ENCODE measurements at regions not wholly inside any gene's neighbourhood (a gene's known extent, or its start where the extent isn't known, plus 50 kb on each side); places are given as distances from the start of the nearest gene placed in this dataset.

DNA sequence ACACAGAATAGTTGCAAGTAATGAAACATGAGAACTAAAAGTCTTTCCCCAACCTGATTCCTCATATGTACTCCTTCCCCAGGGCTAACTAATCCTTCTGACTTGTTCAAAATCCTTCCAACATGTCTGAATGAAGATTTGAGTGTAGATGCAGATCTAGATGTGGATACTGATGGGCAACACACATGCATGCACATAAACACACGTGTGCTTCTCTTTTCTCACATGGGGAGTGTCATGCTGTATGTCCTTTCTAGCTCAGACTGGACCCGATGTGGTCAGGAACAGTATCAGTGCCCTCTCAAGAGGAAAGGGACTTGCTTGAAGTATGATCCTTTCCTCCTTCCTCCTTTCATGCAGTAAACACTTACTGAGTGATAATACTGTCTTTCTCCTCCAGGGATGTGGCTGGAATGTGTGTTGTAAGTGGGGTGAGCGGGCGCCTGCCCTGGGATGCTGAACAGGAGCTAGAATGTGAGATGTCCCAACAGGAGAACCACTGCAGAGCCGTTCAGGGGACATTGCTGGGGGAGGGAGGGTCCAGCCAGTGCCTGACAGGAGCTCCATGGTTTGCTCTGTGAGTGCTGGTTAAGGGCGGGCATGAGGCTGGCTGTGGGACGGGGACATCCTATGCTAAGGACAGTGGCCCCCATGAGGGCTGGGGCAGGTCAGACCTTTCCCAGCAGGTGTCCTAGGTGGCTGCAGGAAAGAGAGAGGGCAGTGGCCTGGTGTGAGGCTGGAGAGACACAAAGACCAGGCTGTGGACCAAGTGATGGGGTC, 146.9 kb downstream of the TEX29 start:
- no peak overlapping the region for H3K4me3 ChIP-seq (ENCODE audit: insufficient read depth, low read length, poor library complexity, severe bottlenecking)
- H3K9me2 ChIP-seq (replicated peaks; ENCODE audit: insufficient read depth, low read length): no peaks in the 10 kb centered on the region
- no peak for TF ChIP-seq EZH2phosphoT487 (conservative IDR thresholded peaks at IDR 0.05; ENCODE audit: low read length)
- TF ChIP-seq, protein P1, sequence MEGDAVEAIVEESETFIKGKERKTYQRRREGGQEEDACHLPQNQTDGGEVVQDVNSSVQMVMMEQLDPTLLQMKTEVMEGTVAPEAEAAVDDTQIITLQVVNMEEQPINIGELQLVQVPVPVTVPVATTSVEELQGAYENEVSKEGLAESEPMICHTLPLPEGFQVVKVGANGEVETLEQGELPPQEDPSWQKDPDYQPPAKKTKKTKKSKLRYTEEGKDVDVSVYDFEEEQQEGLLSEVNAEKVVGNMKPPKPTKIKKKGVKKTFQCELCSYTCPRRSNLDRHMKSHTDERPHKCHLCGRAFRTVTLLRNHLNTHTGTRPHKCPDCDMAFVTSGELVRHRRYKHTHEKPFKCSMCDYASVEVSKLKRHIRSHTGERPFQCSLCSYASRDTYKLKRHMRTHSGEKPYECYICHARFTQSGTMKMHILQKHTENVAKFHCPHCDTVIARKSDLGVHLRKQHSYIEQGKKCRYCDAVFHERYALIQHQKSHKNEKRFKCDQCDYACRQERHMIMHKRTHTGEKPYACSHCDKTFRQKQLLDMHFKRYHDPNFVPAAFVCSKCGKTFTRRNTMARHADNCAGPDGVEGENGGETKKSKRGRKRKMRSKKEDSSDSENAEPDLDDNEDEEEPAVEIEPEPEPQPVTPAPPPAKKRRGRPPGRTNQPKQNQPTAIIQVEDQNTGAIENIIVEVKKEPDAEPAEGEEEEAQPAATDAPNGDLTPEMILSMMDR (IDR thresholded peaks at IDR 0.05; ENCODE audit: insufficient read depth, low read length, poor library complexity, severe bottlenecking): no peak
- H3K27ac ChIP-seq (ENCODE audit: low read depth, low read length): no peak overlapping the region
- no peaks in the 10 kb centered on the region for H4K20me1 ChIP-seq (ENCODE audit: low read depth, low read length)
- H3K9me3 ChIP-seq (ENCODE audit: insufficient read depth, low read length): no peaks in the 10 kb centered on the region
- no peaks in the 10 kb centered on the region for H3K36me3 ChIP-seq (ENCODE audit: low read length)
- H2AFZ ChIP-seq (ENCODE audit: low read depth, low read length, severe bottlenecking): no peak overlapping the region
- H3K9ac ChIP-seq (ENCODE audit: low read length): no peak overlapping the region
- no peak overlapping the region for H3K4me2 ChIP-seq (ENCODE audit: low read depth, low read length, poor library complexity, severe bottlenecking)
- H3K27me3 ChIP-seq (ENCODE audit: low read length): no peaks in the 10 kb centered on the region
- H3F3A ChIP-seq (ENCODE audit: insufficient read depth): no peaks in the 10 kb centered on the region
- H3K79me2 ChIP-seq (ENCODE audit: insufficient read depth, low read length): no peaks in the 10 kb centered on the region

DNA sequence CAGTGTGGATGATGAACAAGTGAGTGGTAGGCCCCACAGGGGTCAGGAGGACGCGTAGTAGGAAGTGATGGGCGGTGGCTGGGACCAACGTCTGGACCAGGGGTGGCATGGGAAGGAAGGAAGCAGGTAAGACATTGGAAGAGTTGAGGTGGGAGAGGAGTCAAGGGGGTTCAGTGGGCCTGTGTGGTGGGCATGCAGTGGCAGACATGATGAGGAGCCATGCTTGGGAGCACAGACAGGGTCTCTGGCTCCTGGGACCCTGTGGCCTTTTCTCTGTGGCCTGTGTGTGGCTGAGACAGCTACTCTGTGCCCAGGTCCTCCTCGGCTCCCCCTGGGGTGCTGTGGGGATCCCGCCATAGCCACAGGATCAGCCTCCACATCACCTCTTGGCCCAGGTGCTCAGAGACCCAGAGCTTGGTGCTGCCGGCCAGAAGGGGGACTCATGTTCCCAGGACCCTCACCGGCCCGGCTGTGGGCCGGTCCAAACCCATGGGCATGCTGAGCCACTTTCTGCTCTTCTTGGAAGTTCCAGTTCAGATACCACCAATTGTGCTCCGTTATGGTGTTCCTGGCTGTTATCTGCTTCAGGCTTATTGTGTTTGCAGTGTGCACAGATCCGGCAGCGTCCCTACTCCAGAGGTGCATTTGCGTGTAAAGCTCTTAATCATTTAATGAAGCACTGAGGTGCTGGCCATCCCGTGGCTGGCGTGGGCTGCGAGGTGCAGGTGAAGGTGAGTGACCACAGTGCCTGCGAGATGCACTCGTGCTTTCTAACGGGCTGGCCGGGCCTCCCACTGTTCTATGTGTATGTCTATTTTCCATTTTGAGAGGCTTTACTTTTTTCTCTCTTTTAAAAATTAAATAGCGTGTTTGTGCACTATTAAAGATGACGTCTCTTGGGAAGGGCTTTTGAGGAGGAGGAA, 147.9 kb downstream of the TEX29 start:
- Histone ChIP-seq H3K9me3 (ENCODE audit: insufficient read depth, low read length) (no peaks in the 10 kb centered on the region), H4K20me1 (ENCODE audit: low read depth, low read length) (no peaks in the 10 kb centered on the region), H3K9ac (ENCODE audit: low read length) (no peak overlapping the region), H3F3A (ENCODE audit: insufficient read depth) (no peaks in the 10 kb centered on the region), H3K27me3 (ENCODE audit: low read length) (no peaks in the 10 kb centered on the region), H3K27ac (ENCODE audit: low read depth, low read length) (no peak overlapping the region), H3K36me3 (ENCODE audit: low read length) (no peaks in the 10 kb centered on the region), H3K4me3 (ENCODE audit: insufficient read depth, low read length, poor library complexity, severe bottlenecking) (no peak overlapping the region), H3K4me2 (ENCODE audit: low read depth, low read length, poor library complexity, severe bottlenecking) (no peak overlapping the region), H2AFZ (ENCODE audit: low read depth, low read length, severe bottlenecking) (no peak overlapping the region), H3K9me2 (replicated peaks; ENCODE audit: insufficient read depth, low read length) (no peaks in the 10 kb centered on the region), H3K79me2 (ENCODE audit: insufficient read depth, low read length) (no peaks in the 10 kb centered on the region)
- TF ChIP-seq, protein P1 (IDR thresholded peaks at IDR 0.05; ENCODE audit: insufficient read depth, low read length, poor library complexity, severe bottlenecking): no peak
- TF ChIP-seq EZH2phosphoT487 (conservative IDR thresholded peaks at IDR 0.05; ENCODE audit: low read length): no peak

DNA sequence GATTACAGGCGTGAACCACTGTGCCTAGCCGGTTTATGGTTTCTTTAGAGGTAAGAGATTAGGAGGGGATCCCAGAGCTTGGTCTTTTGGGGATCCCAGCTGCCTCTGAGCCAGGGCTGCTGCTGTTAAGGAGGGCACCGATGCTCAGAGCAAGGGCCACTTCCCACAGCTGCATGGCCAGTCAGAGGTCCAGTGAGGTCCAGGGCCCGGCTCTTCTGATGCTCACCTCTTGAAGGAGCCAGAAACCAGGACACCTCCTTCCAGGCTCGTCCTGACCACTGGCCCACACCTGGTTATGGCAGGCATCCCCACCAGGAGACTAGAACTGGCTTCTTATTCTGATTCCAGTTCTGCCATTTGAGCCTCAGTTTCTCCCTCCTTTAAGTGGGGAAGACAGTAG, 149.0 kb downstream of the TEX29 start:
- Histone ChIP-seq H2AFZ (ENCODE audit: low read depth, low read length, severe bottlenecking) (no peak overlapping the region), H3K79me2 (ENCODE audit: insufficient read depth, low read length) (no peaks in the 10 kb centered on the region), H3K27me3 (ENCODE audit: low read length) (no peaks in the 10 kb centered on the region), H3K36me3 (ENCODE audit: low read length) (no peaks in the 10 kb centered on the region), H3K9ac (ENCODE audit: low read length) (no peak overlapping the region), H3K9me3 (ENCODE audit: insufficient read depth, low read length) (no peaks in the 10 kb centered on the region), H3K27ac (ENCODE audit: low read depth, low read length) (no peak overlapping the region), H3F3A (ENCODE audit: insufficient read depth) (no peaks in the 10 kb centered on the region), H3K4me3 (ENCODE audit: insufficient read depth, low read length, poor library complexity, severe bottlenecking) (no peak overlapping the region), H4K20me1 (ENCODE audit: low read depth, low read length) (no peaks in the 10 kb centered on the region), H3K9me2 (replicated peaks; ENCODE audit: insufficient read depth, low read length) (no peaks in the 10 kb centered on the region), H3K4me2 (ENCODE audit: low read depth, low read length, poor library complexity, severe bottlenecking) (no peak overlapping the region)
- TF ChIP-seq, protein P1 (IDR thresholded peaks at IDR 0.05; ENCODE audit: insufficient read depth, low read length, poor library complexity, severe bottlenecking): no peak
- no peak for TF ChIP-seq EZH2phosphoT487 (conservative IDR thresholded peaks at IDR 0.05; ENCODE audit: low read length)
